Muscle of back (tissue), 3 donors: ENCODE measurements at regions not wholly inside any gene's neighbourhood (a gene's known extent, or its start where the extent isn't known, plus 50 kb on each side); places are given as distances from the start of the nearest gene placed in this dataset.
A peak's percentile ranks its signal among the peaks of the same experiment; 100 is the strongest.
"Not testable (repeated sequence)": the region's sequence is repeated elsewhere in the genome, so short reads cannot be mapped to it uniquely, and the experiment has no call there.

Source experiments
- DNase-seq, 3 donors: peaks; one replicate each; pipeline versions ENCODE4 v3.0.0 to v3.0.0-alpha.2; 2013

DNA sequence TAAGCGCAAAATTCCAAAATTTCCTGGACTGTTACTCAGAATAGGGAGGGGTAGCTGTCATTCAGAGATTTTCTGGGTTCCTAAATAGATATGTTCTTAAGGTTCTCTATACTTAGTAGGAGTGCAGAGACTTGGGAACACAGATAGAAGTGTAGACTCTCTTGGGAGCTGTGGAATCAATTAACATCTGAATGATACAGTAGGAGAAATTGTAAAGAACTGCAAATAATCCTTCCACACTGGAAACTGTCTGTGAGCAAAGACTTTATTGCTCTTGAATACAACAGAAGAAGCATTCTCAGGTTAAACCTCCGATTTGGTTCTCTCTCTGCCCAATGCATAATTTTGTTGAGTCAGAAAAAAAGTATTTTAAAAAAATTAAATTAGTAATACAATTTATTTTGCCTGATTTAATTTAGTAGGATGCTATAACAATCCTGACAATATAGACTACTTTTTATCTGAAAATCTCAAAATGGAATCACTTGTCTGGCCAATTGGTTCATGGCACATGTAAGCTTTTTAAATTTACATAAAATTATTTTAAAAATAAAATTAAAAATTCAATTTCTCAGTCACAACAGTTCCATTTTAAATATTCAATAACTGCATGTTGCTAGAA, 1754.3 kb downstream of the PLA2G4A start:
- DNase-seq = no peak

DNA sequence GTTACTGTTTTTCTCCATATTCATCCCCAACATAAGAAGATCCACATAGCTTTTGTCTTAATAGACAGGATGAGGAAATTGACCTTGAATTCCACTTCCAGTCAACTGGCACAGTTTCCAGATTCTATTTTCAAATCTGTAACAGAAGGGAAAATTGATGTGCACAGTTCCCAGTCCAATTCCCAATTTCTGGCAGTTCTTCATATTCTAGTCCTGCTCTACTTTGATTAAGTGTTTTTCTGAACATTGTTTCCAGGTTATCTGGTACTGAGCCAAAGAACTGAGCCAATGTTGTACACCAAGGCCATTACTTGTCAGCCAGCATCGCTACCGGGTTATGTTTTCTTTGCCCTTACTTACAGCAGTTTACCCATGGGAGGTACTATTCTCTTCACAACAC, 1755.4 kb downstream of the PLA2G4A start:
- DNase-seq = peak in 2 of 3 donors; percentile 1 to 16

DNA sequence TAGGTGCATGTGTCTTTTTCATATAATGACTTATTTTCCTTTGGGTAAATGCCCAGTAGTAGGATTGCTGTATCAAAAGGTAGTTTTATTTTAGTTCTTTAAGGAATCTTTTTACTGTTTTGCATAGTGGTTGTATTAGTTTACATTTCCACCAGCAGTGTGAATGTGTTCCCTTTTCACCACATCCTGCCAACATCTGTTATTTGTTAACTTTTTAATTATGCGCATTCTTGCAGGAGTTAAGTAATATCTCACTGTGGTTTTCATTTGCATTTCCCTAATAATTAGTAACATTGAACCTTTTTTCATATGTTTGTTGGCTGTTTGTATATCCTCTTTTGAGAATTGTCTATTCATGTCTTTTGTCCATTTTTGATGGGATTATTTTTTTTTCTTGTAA, 1761.9 kb downstream of the PLA2G4A start:
- no peak for DNase-seq

DNA sequence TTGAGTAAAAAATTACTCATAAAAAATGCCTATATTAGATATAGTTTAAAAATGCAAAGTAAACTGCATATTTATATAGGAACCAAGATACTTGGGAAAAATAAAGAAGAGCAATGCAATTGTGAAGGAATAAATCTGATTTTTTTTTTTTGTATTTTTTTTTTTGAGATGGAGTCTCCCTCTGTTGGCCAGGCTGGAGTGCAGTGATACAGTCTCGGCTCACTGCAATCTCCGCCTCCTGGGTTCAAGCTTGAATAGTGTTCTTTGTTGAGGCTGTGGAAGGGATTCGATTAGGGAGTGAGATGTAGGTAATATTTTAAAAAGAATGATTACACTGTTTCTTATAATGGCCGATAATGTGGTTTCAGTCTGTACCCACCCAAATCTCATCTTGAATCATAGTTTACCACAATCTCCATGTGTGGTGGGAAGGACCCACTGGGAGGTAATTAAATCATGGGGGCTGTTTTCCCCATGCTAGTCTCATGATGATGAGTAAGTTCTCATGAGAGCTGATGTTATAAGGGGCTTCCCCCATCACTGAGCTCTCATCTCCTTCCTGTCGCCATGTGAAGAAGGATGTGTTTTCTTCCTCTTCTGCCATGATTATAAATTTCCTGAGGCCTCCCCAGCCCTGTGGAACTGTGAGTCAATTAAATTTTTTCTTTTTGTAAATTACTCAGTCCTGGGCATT, 1765.9 kb downstream of the PLA2G4A start:
- no peak for DNase-seq

DNA sequence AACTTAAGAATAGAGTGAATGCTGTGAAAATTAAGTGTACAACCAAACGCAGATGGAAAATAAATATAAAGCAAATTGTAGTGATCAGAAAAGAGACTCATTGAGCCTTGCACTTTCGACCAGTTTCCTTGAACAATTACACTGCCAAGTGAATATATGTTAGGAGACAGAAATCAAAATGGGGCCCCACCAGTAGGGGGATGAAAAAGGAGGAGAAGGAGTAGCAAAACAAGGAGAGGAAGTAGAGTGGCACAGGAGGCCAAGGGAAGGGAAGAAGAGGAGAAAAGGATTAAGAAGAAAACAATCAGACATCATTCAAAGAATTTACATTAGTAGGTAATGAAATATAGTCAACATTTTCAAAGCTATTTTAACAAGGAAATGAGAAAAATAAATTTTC, 1770.6 kb downstream of the PLA2G4A start:
- no peak for DNase-seq

DNA sequence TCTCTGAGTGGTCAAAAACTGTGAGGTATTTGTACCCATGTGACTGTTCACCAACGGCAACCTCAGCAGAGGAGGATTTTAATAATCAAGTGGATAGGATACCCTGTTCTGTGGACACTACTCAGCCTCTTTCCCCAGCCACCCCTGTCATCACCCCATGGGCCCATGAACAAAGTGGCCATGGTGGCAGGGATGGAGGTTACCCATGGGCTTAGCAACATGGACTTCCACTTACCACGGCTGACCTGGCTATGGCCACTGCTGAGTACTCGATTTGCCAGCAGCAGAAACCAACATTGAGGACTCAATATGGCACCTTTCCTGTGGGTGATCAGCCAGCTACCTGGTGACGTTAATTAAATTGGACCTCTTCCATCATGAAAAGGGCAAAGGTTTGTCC, 1782.7 kb downstream of the PLA2G4A start:
- no peak for DNase-seq

DNA sequence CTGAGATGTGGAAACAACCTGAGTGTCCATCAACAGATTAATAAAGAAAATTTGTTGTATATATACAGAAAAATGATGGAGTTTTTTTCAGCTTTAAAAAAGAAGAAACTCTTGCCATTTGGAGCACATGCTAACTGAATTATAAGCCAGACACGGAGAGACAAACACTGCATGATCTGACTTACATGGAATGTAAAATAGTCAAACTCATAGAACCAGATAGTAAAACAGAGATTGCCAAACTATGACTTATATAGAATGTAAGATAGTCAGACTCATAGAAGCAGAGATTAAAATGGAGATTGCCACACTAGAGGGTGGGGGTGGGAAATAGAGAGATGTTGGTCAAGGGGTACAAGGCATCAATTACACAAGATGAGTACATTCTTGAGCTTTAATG, 1786.6 kb downstream of the PLA2G4A start:
- peak in 1 of 3 donors; percentile 16 for DNase-seq

DNA sequence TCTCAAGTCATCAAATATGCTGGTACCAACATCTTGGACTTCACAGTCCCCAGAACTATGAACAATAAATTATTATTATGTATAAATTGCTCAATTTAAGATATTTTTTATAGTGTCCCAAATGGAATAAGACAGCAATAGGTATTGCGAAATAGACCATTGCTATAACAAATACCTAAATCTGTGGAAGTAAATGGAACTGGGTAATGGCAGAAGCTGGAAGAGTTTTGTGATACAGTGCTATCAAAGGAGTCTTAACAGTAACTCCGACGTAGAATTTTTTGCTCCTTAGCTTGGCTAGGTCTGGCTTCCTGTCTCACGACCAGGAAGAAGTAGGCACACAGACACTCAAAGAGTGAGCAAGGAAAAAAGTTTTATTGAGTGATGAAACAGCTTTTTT, 1791.5 kb downstream of the PLA2G4A start:
- DNase-seq = no peak

DNA sequence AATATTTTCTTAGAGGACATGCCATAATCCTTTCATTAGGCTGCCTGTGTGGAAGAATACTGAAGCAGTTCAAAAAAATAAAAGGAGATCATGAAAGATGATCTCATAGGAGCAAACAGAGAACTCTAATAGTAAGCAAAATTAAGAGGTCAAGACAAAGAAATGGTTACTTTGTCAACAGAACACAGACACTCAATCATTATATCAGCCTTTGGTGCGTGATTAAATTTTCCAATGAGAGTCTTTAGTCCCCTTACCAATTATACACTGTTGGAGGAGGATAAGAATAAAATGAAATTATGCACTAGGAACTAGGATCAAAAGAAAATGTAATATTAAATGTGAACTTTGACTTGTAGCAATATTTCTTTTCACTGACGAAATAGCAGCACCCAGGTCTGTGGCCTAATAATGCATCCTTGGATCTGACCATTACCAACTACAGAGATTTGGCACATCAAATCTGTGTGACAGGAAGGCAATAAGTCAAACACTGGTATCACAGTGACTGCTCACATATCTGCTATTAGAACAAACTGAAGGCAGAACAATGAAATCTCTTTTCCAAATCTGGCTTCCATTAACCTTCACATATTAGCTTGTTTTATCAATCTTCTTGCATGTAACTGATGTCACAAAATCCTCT, 1812.9 kb downstream of the PLA2G4A start:
- no peak for DNase-seq

DNA sequence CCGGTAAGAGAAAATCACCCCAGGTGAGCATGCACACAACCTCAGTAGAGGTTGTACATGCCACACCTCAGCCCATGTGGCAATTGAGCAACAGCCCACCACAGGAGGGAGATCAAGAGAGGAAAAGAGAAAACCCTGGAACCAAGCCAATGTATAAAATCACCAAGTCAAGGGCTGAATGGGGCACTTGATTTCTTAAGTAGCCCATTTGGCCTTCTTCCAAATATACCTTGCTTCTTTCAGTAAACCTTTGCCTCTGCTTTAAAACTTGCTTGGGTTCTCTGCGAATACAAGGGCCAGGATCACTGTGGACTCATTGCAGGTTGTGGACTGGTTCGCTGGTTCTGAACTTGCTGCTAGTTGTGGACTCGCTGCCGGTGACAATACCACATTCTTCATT, 1814.0 kb downstream of the PLA2G4A start:
- DNase-seq = no peak

DNA sequence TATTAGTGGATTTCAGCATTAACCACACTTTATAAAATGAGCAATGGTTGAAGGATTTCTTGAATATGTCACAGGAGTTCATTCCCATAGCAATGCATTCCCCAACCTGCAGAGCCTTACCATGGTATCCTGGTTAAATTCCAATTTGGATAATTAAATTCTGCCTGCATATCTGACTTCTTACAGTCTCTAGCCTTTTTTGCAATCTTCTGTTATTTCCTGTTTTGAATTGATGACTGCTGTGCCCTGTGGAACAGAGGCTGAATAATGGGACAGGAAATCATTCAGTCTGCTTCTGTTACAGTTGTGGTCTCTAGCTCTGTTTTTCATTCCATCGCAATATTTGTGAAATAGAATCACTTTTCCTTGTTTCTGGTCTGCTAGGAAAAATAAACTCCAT, 1823.9 kb downstream of the PLA2G4A start:
- peak in 2 of 3 donors; percentile 2 to 89 for DNase-seq

DNA sequence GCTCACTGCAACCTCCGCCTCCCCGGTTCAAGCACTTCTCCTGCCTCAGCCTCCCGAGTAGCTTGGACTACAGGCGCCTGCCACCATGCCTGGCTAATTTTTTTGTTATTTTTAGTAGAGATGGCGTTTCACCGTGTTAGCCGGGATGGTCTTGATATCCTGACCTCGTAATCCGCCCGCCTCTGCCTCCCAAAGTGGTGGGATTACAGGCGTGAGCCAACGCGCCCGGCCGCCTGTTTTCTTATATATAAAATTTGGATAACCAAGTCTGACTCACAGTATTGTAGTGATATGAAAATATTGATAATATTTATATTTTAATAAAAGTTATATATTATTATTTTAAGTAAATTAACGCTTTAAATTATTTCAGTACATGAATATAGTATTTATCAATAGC, 1821.7 kb downstream of the BRINP3 start:
- not testable (repeated sequence) for DNase-seq

DNA sequence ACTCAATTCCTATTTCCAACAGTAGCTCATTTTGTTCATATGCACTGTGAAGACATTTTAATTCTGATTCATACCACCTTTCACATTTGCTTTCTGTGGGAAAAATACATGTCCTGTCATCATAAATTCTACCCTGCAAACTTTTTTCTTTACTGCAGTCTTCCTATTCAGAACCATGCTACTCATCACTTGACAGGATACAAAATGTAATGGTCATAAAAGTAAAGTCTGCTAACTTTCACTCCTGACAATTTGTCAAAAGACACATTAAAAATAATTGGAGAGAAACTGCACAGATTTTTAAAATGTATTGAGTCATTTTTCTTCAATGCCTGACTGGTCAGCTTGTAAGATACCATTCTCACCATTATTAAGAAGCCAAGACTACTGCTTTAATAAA, 1817.1 kb downstream of the BRINP3 start:
- DNase-seq = no peak

DNA sequence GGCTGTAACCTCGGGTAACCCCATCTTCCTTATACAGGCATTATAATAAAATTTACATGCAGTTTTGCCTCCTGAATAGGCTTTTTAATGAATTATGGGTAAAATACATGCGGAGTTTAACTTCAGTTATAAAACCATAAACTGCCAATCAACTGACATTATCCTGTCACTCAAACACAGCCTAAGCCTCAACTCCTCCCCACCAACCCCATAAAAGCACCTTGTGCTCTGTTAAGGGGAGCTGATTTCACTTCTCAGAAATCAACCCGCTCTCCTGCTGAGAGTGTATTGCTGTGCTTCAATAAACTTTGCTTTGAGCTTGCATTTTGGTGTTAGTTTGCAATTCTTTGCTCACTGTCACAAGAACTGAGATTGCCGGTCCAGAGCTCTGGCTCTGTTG, 1812.2 kb downstream of the BRINP3 start:
- DNase-seq = no peak

DNA sequence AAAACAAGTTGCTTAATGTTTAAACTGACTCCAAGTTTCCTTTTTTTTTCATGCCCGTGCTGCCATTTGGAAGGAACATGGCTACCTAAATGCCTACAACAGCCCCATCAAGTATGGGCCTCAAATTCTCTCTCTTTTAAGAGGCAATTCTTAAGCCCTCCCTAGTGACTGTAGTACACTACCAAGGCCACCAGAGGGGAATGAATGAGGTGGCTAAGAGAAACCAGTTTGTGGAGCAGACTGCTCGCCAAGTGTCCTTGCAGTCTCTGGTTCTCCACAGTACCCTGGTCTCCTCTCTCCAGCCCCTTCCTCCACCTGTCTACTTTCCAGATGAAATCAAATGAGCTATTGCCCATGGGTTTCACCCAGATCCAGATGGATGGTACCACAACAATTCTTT, 1809.6 kb downstream of the BRINP3 start:
- no peak for DNase-seq

DNA sequence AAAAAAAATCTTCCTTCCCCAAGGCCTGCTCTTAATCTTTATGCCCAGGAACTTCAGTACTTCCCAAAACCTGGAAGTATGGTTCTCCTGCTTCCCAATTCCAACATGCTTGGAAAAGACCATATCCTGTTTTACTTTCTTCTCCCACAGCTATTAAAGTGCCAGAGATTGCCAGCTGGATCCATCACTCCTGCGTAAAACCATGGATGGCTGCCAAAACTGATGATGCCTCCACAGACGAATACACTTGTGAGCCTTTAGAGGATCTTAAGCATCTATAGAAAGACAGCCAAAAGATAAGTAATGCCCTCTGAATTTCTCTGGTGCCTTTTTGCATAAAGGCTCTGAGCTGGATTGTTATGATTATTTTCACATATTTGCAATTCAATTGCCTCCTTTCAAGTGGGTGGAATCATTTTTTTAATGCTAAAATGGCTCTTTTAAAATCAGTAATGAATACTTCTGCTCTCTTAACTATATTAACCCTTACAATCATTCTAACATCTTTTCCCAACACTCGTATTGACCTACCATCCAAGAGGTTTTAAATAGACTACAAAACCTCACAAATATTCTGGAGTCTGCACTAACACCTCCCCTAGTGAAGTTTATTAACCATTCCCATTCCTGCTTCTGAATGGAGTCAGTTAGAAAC, 1807.8 kb downstream of the BRINP3 start:
- DNase-seq = peak in 2 of 3 donors; percentile 12 to 19

DNA sequence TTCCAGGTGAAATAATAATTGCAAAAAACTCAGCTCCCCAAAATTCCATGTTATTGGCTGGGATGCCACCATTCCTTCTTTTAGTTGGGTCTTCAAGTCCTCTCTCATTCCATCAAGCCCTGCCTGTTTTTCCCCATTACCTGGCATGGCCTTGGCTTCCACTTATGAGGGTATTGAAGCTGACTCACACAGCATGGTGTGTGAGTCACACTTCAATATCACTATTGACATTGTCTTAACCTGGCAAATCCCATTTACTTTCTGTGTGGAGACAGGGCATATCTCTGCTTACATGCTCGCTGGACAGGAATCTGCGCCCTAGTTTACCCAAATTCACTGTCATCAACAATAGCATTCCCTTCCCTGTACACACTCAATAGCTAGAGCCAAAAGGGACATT, 1806.8 kb downstream of the BRINP3 start:
- no peak for DNase-seq

DNA sequence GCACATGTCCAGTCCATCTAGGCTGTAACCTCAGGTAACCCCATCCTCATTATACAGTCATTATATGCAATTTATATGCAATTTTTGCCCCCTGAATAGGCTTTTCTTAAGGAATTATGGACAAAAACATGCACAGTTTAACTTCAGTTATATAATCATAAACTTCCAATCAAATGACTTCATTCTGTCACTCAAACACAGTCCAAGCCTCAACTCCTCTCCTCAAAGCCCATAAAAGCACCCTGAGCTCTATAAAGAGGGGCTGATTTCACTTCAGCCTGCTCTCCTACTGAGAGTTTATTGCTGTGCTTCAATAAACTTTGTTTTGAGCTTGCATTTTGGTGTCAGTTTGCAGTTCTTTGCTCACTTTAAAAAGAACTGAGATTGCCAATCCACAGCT, 1805.5 kb downstream of the BRINP3 start:
- no peak for DNase-seq

DNA sequence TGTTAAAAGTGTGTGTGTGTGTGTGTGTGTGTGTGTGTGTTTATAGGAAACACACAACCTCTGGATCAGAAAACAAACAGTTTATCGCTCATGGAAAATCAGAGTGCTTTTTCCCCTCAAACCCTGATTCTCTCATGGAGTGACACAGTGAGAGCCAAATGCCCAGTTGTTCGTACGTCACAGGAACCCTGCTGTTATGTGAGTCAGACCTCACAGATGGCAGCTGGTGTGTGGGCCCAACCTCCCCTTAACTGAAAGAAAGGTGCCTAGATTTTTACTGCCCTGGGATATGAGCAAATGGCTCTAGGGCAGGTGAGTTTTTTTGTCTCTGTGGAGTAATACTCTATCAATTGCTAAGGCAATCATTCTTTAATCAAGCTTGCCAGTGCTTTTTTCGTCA, 1788.1 kb downstream of the BRINP3 start:
- DNase-seq = no peak

DNA sequence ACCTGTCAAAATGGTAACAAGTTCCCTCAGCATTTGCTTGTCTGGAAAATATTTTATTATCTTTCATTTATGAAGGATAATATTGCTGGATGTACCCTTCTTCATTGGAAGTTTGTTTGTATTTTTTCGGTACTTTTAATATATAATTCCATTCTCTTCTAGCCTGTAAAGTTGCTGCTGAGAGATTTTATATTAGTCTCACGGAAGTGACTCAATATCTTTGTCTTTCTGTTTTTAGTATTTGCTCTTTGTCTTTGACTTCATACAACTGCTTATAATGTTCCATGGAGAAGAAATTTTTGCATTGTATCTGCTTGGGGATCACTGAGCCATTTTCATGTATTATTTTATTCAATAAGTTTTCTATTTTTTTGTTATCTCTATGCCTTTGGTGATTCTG, 1777.5 kb downstream of the BRINP3 start:
- no peak for DNase-seq

DNA sequence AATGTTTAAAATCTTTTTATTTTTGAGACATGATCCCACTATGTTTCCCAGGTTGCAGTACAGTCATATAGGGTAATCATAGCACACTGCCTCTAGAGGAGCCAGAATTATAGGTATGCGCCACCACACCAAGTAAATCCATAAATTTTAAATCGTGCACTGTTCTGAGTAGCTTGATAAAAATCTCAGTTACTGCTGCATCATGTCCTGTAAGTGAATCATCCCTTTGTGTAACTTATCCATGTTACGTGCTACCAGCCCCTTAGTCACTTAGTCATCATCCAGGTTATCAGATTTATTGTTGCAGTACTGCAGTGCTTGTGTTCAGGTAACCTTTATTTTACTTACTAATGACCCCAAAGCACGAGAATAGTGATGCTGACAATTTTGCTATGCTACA, 1770.9 kb downstream of the BRINP3 start:
- peak in 1 of 3 donors; percentile 13 for DNase-seq

DNA sequence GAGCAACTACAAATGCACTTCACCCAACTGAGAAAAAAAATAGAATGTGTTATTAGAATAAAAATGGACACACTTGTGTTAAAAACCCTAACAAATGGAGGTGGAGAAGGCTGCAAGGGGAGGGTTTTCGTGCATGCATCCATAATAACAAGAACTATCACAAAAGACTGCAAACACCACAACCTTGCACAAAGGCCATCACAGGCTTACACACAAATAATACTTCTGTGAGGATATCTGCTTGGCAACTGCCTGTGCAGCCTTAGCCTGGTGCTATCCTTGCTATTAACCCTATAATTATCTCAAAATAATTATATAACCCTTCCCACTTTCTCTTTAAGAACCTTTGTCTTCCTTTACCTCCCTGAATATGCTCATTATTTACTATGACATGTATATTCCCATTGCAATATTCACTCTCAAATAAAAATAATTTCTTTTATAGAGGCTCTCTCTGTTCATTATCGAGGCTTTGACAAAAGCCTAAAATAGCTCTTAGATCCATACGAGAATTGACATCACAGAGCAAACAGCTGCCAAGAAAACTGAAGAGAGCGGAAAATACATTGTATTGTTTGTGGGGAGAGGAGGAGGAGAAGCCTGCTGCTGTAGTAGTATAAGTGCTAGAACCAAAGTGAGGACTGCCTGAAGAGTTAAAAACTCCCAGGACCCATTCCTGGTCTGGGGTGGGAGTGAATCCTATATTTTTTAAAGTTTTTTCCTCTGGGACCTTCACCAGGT, 1768.7 kb downstream of the BRINP3 start:
- DNase-seq = peak; percentile 17 to 57 (median 38)
